ENCODE measurements at regions not wholly inside any gene's neighbourhood (a gene's known extent, or its start where the extent isn't known, plus 50 kb on each side); places are given as distances from the start of the nearest gene placed in this dataset.

DNA sequence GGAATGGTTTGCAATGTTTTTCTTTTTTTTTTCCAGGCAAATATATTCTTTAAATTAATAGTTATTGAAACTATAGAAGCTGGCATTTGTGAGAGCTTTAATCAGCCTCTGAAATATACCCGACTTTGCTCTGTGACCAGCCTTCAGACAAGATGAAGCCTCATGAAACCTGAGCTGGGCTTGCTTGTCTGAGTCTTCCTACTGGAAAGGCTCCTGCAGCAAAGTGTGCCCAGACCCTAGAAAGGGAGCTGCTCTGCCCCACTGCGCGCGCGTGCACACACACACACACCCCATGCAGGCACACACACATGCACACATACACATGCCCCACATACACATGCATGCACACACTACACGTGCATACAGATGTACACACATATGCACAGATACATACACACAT lies 203.3 kb upstream of the NT5C1B start:
- H3K27me3 ChIP-seq = no peaks in the 10 kb centered on the region
- H3K27ac ChIP-seq = no peak overlapping the region
- H3K9me3 ChIP-seq = no peaks in the 10 kb centered on the region
- H3K4me1 ChIP-seq = no peaks in the 10 kb centered on the region
- DNase-seq (no peak), ATAC-seq (no peak)
- intact Hi-C loops (cut with DNase I) = no loop called here
- H3K4me3 ChIP-seq = no peak overlapping the region
- H3K36me3 ChIP-seq = no peaks in the 10 kb centered on the region
- TF ChIP-seq, protein P1, sequence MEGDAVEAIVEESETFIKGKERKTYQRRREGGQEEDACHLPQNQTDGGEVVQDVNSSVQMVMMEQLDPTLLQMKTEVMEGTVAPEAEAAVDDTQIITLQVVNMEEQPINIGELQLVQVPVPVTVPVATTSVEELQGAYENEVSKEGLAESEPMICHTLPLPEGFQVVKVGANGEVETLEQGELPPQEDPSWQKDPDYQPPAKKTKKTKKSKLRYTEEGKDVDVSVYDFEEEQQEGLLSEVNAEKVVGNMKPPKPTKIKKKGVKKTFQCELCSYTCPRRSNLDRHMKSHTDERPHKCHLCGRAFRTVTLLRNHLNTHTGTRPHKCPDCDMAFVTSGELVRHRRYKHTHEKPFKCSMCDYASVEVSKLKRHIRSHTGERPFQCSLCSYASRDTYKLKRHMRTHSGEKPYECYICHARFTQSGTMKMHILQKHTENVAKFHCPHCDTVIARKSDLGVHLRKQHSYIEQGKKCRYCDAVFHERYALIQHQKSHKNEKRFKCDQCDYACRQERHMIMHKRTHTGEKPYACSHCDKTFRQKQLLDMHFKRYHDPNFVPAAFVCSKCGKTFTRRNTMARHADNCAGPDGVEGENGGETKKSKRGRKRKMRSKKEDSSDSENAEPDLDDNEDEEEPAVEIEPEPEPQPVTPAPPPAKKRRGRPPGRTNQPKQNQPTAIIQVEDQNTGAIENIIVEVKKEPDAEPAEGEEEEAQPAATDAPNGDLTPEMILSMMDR (IDR thresholded peaks at IDR 0.05) = no peak

DNA sequence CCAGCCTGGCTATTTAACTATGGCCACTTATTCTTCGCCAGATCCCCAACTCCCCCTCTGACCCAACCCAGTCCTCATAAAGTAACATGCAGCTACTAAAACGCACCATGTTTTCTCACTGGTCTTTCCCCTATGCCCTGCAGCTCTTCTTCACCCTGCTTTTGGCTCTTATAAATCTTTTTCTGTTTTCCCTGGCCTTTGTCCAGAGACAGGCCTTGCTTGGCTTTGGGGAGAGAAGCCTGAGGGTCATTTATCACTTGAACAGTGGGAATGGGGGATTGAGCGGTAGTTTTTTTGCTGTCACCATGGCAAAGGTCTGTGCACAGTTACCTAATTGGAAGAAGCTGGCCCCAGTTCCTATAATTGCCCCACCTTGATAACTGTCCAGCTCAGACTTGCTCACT lies 202.9 kb upstream of the NT5C1B start:
- intact Hi-C loops (cut with DNase I) = no loop called here
- H3K36me3 ChIP-seq = no peaks in the 10 kb centered on the region
- H3K4me3 ChIP-seq = no peak overlapping the region
- ATAC-seq (no peak), DNase-seq (no peak)
- TF ChIP-seq, protein P1 (IDR thresholded peaks at IDR 0.05) = no peak
- no peaks in the 10 kb centered on the region for H3K4me1 ChIP-seq
- no peak overlapping the region for H3K27ac ChIP-seq
- no peaks in the 10 kb centered on the region for H3K9me3 ChIP-seq
- no peaks in the 10 kb centered on the region for H3K27me3 ChIP-seq

DNA sequence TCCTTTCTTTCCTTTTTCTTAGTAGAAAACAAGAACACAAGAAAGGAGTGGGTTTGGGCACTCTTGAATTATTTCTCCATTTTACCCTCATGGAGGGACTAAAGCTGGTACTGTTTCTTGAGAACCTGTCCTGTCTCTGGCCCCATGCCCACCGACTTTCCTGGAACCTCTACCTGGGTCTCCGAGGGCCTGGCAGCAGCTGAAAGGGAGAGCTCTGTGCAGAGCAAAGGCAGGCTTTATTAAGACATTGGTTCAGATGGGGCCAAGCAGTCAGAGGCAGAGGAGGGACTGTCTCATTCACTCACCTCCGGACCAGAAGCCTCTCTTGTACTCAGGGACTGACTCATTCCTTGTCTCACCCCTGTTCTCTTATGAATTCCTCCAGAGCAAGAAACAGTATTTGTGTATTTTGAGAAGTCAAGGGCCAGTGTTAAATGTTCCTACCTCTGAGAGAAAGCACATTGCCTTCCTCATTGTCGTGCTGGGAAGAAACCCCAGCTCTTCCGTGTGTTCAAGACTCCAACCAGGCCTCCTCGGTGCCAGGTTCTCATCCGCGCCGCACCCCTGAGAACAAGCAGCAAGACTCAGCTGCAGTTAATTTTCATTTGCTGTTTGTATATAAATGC lies 201.9 kb upstream of the NT5C1B start:
- Histone ChIP-seq H3K9me3 (no peaks in the 10 kb centered on the region), H3K36me3 (no peaks in the 10 kb centered on the region), H3K4me1 (no peaks in the 10 kb centered on the region), H3K4me3 (no peak overlapping the region), H3K27ac (no peak overlapping the region), H3K27me3 (no peaks in the 10 kb centered on the region)
- DNase-seq (no peak), ATAC-seq (no peak)
- TF ChIP-seq, protein P1 (IDR thresholded peaks at IDR 0.05) = no peak
- intact Hi-C loops (cut with DNase I) = no loop called here

GRCh38 chr2:18790509-18791171 lies 201.3 kb upstream of the NT5C1B start:
- H3K27me3 ChIP-seq = no peaks in the 10 kb centered on the region
- TF ChIP-seq, protein P1 (IDR thresholded peaks at IDR 0.05) = no peak
- H3K4me1 ChIP-seq = no peaks in the 10 kb centered on the region
- no peak for ATAC-seq
- intact Hi-C loops (cut with DNase I) = no loop called here
- H3K27ac ChIP-seq = no peak overlapping the region
- H3K4me3 ChIP-seq = no peak overlapping the region
- H3K36me3 ChIP-seq = no peaks in the 10 kb centered on the region
- DNase-seq = no peak
- no peaks in the 10 kb centered on the region for H3K9me3 ChIP-seq

DNA sequence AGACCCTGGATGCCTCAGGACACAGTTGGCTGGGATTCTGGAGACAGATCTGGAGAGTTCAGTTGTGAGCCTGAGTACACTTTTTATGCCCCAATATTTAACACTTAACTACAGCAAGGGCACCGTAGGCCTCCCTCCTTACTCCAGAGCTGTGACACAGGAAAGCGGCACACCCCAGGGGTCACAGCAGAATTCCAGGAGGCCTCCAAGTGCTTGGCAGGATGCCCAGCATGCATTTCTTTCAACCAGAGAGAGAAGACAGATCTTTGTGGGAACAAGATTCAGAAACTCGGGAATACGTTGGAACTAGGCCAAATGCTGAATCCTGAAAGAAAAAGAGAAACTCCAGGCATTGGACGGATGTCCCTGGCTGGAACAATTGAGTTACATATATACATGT lies 199.2 kb upstream of the NT5C1B start:
- no peak overlapping the region for H3K4me3 ChIP-seq
- no peaks in the 10 kb centered on the region for H3K27me3 ChIP-seq
- TF ChIP-seq, protein P1 (IDR thresholded peaks at IDR 0.05) = no peak
- H3K36me3 ChIP-seq = no peaks in the 10 kb centered on the region
- ATAC-seq (no peak), DNase-seq (no peak)
- no peaks in the 10 kb centered on the region for H3K4me1 ChIP-seq
- H3K27ac ChIP-seq = no peak overlapping the region
- no peaks in the 10 kb centered on the region for H3K9me3 ChIP-seq
- intact Hi-C loops (cut with DNase I) = no loop called here

Measured in upper lobe of right lung (tissue), 1 donor.